ENCODE measurements at regions not wholly inside any gene's neighbourhood (a gene's known extent, or its start where the extent isn't known, plus 50 kb on each side); places are given as distances from the start of the nearest gene placed in this dataset.

- TF ChIP-seq CTCF (IDR thresholded peaks at IDR 0.05) (no peak), POLR2AphosphoS5 (IDR thresholded peaks at IDR 0.05) (no peak)
Observed at GRCh38 chr4:42806303-42806835, 86.1 kb upstream of the GRXCR1 start.
